Stimulated activated CD4-positive, alpha-beta T cell treated with anti-CD3 and anti-CD28 coated beads, Interleukin-12 subunit alpha, Interleukin-12 subunit beta, amount 100 ng/mL, for 24 hours (primary cell): ENCODE measurements at regions not wholly inside any gene's neighbourhood (a gene's known extent, or its start where the extent isn't known, plus 50 kb on each side); places are given as distances from the start of the nearest gene placed in this dataset.
"Not testable (repeated sequence)": the region's sequence is repeated elsewhere in the genome, so short reads cannot be mapped to it uniquely, and the experiment has no call there.

Experiments
- DNase-seq, 2 experiments: peaks; one replicate each; pipeline ENCODE4 v3.0.0-alpha.2; 2020; ENCODE audit warnings: low read depth in 2 of 2

DNA sequence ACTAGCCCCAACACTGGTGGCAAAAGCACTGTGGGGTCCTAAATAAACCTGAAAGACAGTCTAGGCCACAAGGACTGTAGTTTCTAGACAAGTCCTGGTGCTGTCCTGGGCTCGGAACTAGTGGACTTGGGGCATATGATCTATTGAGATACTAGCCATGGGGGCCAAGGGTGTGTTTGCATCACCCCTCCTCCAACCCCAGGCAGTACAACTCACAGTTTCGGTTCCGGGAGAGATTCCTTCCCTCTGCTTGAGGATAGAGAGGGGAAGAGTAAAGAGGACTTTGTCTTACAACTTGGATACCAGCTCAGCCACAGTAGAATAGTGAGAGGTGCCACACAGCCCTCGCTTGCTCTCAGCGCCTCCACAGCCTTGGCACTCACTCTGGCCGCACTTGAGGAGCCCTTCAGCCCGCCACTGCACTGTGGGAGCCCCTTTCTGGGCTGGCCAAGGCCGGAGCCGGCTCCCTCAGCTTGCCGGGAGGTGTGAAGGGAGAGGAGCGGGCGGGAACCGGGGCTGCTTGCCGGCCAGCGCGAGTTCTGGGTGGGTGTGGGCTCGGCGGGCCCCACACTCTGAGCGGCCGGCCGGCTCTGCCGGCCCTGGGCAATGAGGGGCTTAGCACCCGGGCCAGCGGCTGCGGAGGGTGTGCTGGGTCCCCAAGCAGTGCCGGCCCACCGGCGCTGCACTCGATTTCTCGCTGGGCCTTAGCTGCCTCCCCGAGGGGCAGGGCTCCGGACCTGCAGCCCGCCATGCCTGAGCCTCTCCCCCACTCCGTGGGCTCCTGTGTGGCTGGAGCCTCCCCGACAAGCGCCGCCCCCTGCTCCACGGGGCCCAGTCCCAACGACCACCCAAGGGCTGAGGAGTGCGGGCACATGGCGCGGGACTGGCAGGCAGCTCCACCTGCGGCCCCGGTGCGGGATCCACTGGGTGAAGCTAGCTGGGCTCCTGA, 222.7 kb upstream of the SEMA3C start:
- not testable (repeated sequence) for DNase-seq

DNA sequence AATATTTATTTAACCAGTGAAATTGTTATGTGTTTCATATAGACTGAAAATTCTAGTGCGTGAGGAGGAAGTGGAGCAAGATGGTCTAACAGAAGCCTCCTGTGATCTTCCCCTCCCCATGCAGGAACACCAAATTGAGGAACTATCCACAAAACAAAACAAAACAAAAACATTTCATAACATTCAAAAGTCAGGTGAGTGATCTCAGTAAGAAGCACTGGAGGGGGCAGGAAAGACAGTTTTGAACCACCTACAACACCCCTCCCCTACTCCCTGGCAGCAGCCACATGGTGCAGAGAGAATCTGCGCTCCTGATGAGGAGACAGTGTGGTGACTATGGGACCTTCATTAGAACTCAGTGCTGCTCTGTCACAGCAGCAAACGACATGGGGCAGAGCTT, 221.9 kb upstream of the SEMA3C start:
- no peak for DNase-seq

DNA sequence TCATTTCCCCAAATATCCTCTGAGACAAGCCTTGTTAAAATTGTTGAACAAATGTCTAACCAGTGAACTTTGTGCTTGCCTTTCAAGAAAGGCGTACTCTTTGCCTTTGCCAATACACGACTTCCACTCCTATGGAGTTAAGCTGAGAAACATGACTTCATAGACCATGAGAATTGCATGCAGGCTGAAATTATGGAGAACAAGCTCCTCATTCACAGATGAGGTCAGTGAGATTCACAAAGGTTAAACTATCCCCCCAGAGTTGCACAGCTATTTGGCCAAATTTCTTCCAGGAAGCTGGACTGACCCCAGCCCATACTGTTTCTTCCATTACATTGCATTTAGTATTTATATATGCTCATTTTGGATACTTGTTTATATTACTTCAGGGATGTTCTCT, 221.4 kb upstream of the SEMA3C start:
- no peak for DNase-seq

DNA sequence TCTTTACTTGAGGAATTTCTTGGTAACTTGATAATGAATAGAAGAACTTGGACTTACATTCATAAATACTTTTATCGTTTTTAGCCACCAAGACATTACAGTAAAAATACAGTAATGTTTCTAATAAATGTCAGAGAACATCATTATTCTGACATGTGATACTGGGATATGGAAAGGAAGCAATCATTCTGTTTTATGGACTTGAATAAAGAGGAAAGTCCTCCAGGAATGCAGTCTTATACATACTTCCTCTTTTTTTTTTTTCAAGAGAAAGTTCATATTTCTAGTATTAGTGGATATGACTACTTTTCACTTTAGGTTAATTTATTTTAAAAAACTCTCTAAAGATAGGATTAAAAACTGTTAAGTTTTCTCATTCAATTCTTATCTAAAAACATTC, 220.0 kb upstream of the SEMA3C start:
- no peak for DNase-seq

DNA sequence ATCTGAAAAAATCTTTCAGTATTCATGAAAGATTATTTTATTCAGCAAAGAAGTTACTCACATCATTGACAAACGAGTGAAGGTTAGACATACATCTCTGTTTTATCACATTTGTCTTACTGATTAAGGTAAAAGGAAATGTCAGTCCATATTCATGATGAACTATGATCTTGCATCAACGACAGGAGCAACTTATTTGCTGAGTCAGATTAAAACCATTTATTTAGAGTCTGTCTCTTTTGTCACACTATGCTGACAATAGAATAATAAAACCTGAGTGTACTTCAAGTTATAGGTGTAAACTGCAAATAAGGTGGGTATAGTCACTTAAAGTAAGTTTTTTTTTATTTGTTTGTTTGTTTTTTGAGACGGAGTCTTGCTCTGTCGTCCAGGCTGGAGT, 216.5 kb upstream of the SEMA3C start:
- no peak for DNase-seq

DNA sequence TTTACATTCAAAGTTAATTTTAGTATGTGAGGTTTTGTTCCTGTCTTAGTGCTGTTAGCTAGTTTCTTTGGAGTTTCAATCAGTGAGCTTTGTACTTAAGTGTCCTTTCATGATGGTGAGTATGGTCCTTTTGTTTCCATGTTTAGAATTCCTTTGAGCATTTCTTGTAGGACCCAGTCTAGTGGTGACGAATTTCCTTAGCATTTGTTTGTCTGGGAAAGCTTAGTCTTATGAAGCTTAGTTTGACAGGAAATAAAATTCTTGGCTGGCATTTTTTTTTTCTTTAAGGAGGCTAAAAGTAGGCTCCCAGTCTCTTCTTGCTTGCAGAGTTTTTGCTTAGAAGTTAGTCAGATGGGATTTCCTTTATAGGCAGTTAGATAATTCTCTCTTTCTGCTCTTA, 209.2 kb upstream of the SEMA3C start:
- no peak for DNase-seq

DNA sequence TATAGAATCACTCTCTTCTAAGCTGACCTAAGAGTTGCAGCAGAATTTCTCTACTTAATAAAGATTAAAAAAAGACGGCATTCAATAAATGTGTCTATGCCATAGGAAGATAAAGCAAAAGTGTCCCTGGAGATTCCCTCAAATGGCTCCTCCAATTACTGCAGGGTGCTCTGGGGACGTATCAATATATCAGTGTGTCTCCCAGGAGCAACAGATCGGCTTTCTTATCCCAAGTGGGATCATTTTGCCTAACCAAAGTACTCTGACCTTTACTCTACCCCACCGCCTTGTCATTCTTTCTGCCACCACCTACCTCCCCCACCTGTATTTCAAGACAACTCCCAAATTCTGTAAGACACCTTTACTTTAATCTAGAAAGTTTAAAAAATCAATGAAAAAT, 202.0 kb upstream of the SEMA3C start:
- DNase-seq: no peak

DNA sequence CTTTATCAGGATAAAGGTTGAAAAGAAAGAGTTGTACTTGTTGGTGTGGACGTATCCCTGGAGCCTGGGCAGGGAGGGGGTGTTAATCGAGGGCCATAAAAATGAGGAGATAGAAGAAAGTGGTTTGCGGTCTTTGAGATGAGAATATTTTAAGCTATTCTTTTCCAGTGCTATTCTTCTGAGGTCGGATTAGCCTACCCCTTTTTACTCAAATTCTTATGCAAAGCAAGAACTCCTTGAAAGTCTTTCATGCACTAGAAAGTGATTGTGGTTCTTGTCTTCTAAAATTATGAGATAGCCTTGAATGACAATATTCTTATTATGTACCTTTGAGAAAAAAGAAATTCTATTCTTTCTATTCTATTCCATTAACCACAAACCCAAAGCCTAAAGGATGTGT, 201.3 kb upstream of the SEMA3C start:
- no peak for DNase-seq

DNA sequence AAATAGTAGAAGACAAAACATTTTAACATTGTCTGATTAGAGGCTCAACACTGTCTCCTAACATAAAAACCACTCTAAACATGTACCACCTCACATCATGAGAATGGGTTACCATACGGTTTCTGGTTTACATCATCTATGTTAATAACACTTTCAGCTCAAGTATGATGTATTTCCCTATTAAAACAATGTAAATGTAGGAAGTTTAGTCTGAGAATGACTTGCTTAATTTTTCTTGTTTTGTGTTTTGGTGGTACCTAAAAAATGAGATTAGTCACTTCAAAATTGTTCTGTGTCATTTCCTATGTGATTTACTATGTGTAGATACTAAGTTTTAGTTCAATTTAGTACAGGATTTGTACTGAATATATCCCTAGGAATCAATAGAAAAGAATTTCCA, 195.8 kb upstream of the SEMA3C start:
- no peak for DNase-seq

DNA sequence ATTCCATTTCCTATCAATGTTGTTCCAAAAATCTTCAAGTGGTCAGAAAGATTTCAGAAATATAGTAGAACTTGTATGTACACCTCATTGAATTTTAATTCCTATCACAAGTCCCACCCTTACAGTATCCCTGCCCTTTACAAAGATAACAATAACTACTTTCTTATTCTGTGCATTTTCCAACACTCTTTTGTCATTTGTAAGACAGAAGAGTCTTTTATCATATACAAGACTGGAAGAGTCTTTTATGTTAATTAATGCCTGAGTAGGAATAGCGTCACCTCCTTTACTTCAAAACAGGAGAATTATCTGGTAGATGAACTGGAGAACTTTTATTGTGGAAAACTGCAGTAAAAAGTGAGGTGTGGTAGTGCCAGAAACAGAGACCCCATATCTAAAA, 193.9 kb upstream of the SEMA3C start:
- no peak for DNase-seq

DNA sequence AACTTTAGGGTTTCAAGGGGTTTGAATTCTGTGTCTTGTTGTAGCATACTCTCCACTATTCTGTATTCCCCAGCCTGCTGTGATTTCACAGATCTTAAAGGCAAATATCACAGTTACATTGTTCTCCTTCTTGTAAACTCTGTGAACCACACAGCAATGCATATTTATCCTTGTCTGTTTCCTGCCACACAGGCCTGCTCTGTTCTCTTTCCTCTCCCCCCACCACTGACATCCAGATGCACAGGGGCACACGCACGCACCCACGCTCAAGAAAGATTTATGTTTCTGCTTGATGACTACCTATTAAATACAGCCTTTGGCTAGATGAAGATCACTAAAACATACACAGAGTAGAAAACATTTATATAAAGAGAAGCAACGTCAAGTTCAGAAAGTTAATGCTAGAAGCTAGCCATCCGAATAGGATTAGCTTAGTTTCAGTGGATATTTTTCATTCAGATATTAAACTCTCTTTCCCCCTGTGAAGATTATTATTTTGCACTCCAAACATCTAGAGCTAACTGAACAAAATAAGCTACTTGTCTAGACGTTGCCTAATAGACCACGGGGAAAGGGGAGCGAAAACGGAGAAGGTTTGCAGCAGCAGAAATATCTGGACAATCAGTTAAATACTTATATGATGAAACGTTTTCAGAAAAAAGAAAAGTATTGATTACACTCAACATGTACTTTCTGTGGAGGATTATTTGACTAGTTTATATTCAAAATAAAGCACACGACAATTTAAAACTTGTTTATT, 193.1 kb upstream of the SEMA3C start:
- no peak for DNase-seq

DNA sequence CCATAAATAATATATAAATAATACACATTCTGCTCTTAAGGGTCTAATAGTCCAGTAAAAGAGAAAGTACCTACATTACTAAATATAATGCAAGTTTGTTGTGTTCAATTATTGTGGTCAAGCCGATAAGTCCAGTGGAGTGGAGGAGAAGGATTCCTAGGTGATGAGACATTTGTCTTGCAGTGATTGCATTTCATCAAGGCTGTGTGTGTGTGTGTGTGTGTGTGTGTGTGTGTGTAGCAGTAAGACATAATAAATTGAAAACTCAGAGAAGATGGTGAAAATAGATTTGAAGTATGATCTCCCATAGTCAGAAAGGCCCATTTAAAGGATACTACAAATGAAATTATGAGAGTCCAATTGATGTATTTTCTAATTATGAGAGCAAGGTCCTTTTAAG, 192.5 kb upstream of the SEMA3C start:
- DNase-seq: no peak

DNA sequence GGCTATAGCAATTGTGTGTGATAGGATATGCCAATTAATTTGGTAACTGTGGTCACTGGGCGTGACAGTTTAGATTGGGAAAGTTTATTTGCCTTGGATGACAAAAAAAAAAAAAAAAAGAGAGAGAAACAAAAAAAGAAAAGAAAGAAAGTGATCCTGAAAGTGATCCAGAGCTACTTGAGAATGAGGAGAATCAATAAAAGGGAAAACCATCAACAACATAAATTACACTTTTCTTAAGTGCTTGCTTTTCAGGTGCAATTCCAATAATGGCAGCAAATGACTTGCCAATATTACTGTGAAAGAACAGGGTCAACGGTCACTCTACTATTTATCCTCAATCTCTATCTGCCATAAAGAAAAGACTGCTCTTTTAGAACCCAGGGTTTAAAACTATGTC, 191.8 kb upstream of the SEMA3C start:
- no peak for DNase-seq

DNA sequence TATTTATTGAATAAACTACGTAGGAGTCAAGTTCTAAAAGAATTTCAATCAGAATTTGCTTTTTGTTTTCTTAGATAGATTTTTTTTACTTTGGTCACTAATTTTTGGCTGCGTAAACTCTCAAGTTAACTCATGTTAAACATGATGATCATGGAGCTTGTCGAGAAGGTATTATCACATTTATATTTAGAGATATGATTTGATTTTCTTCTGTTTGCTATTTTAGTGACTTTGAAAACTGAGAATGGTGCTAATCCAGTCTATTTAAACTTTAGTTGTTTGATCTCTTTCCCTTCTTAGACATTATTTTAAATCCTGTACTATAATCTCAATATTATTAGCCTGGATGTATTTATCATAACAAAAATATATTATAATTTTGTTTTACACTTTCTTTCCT, 179.4 kb upstream of the SEMA3C start:
- no peak for DNase-seq

DNA sequence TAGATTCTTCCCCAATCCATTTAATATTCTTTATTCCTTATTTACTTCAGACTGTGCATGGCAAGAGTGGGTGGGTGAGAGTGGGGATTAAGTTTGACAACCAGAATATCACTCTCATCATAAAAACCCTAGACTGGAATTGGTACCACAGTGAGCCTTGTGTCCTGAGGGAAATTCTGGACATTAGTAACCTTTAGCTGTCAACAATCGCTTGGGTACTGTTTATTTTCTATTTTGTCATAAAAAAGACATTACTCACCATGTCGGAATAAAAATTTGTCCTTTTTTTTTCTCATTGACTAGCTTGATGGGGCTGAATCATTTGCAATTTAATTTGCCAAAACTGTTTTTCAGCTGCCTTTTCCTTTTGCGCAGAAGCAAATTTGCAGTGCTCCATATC, 176.1 kb upstream of the SEMA3C start:
- no peak for DNase-seq

DNA sequence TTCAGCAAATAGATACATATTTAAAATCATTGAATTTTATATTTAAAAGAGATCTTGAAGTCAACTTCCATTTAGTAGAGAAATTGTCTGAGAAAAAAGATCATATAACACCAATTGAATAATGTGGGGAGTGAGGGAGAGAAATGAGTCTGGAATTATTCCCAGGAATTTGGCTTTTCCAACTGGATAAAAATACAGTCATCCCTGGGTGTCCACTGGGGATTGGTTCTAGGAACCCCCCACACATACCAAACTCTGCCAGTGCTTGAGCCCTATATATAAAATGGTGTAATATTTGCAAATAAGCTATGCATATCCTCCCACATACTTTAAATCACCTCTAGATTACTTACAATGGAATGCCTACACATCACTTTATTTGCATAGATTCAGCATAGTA, 162.8 kb upstream of the SEMA3C start:
- DNase-seq: no peak

DNA sequence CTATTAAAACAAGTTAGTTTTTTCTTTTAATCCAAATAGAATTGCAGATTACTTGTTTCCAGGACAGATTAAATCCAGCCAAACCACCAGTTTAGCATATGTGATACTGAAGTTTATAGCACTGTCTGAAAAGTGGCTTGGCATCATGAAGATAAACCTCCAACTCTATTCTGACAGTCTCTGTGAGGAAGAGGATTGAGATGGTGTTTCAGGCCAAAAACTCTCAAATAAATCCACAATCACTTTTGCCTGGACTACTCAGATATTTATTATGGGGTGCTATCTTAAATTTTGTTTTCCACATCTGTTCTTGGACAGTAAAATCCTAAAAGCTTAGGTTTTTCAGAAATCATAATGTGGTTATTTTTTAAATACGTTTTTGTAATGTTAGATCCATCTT, 161.7 kb upstream of the SEMA3C start:
- DNase-seq: no peak

DNA sequence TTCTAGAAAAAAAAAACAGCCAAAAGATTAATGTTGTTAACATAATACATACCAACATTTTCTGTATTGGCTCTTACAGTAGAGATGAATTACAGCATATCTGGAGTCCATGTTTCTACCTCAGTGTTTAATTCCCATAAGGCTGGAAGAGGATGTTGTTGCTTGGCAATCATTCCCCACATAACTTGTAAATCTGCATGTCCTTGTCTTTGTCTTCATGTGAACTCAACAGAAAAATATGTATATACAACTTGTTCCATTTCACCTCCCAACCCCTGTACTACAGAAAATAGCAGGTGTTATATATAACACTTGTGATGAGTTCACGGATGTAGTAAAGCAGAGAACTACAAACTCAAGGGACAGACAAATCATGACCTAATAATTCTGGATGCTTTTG, 160.9 kb upstream of the SEMA3C start:
- DNase-seq: no peak

DNA sequence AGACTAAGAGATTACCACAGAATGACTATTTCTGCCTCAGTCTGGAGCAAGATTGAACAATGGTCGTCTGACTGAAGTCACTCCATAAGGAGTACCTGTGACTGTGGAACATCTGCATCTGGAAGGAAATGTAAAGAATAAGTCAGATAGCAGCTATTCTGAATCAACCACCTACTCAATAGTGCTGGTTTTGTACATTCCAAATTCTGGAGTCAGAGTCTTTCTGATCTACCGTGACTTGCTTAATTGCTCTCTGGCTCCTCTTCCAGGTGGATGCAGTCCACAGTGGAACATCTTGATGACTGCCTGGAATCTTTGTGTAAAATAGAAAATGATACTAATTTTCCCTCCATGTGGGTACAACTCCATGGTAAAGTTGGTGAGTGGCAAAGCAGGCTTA, 156.3 kb upstream of the SEMA3C start:
- DNase-seq: no peak

DNA sequence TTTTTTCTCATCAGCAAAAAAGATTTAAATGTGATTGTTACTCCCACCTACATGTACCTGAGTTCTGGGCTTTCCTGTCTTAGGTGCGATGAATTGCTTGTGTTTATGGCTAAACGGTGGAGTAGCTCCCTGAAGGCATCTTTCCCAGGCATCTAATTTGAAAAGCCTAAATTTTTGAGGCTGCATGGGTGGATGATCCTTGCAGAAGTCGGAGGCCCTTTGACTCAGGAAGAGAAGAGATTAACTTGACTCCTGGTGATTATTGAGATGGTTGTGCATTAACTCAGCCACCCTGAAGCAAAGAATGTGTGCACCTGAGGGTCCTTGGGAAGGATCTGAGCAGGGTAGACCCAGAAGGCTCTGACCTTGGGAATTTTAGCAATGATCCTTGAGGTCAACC, 155.6 kb upstream of the SEMA3C start:
- no peak for DNase-seq

DNA sequence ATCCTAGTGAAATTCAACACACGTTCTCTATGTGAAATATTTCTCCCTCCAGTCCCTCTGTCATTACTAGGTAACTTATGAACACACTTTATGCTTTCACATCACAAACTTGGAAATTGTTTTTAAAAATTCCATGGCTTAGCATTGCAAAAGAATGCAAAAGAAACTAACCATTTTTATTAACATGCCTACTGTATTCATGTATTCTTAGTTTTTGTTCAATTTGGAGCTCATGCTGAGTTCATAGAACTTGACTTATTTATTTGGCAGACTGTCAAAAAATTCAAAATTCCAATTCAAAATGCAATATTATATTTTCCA, 155.0 kb upstream of the SEMA3C start:
- DNase-seq: no peak

DNA sequence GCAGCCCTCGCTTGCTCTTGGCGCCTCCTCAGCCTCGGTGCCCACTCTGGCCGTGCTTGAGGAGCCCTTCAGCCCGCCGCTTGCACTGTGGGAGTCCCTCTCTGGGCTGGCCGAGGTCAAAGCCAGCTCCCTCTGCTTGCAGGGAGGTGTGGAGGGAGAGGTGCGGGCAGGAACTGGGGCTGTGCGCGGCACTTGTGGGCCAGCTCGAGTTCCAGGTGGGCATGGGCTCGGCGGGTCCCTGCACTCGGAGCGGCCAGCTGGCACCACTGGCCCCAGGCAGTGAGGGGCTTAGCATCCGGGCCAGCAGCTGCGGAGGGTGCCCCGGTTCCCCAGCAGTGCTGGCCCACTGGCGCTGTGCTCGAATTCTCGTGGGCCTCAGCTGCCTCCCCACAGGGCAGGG, 152.1 kb upstream of the SEMA3C start:
- no peak for DNase-seq

DNA sequence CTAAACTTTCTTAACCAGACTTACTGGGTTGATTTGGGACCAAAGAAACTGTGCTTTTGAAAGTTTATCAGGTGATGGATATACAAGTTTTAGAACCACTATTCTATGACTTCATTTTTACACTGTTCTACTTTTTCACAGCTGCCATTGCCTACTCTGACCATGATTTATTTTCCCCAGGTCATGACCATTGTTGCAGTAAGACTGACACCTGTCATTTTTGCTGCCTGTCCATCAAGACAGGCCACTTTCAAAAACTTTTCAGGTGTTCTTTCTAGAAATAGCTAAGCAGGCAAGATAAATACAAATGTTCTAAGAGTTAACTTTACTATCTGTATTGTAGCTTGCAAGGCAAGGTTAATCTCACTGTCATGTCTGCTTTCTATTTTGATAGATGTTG, 147.9 kb upstream of the SEMA3C start:
- no peak for DNase-seq
